ENCODE measurements at regions not wholly inside any gene's neighbourhood (a gene's known extent, or its start where the extent isn't known, plus 50 kb on each side); places are given as distances from the start of the nearest gene placed in this dataset.
"Not testable (repeated sequence)": the region's sequence is repeated elsewhere in the genome, so short reads cannot be mapped to it uniquely, and the experiment has no call there.

DNA sequence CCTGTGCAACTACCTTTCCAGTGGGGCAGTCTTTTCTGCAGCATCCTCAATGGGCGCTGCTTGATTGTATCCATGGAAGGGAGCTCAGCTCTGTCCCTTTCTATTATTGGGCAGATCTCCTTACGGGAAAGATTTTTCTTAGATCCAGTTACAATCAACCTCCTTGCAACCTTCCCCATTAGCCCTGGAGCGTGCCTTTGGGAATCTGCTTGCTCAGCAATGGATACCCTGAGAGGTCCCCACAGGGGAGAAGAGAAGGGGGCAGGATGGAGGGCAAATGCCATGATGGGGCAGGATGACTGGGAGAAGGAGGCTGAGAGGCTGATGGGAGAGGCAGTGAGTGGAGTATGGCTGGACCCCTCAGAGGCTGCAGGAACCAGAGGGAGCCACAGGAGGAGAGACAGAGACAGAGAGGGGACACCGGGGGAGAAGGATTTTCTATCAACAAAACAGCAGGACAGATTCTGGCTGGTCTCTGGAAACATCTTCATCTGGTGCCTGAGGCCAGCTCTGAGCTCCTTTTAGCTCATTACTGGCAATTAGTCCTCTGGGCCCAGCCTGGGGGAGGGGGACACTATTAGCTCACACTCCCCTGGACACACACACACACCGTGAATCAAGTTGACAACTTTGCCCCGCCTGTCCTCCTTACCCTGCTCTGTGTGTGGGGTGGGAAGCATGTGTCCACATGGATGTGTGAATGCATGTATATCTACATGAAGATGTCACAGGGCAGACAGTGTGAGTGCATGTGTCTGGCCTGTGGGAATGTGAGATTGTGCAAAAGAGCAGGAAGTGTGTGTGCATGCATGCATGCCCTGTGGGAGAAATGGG, 80.8 kb upstream of the PAX2 start:
- no peak for TF ChIP-seq ZFX (IDR thresholded peaks at IDR 0.05; ENCODE audit: borderline replicate concordance)
- TF ChIP-seq, protein P1, sequence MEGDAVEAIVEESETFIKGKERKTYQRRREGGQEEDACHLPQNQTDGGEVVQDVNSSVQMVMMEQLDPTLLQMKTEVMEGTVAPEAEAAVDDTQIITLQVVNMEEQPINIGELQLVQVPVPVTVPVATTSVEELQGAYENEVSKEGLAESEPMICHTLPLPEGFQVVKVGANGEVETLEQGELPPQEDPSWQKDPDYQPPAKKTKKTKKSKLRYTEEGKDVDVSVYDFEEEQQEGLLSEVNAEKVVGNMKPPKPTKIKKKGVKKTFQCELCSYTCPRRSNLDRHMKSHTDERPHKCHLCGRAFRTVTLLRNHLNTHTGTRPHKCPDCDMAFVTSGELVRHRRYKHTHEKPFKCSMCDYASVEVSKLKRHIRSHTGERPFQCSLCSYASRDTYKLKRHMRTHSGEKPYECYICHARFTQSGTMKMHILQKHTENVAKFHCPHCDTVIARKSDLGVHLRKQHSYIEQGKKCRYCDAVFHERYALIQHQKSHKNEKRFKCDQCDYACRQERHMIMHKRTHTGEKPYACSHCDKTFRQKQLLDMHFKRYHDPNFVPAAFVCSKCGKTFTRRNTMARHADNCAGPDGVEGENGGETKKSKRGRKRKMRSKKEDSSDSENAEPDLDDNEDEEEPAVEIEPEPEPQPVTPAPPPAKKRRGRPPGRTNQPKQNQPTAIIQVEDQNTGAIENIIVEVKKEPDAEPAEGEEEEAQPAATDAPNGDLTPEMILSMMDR (IDR thresholded peaks at IDR 0.05): no peak

DNA sequence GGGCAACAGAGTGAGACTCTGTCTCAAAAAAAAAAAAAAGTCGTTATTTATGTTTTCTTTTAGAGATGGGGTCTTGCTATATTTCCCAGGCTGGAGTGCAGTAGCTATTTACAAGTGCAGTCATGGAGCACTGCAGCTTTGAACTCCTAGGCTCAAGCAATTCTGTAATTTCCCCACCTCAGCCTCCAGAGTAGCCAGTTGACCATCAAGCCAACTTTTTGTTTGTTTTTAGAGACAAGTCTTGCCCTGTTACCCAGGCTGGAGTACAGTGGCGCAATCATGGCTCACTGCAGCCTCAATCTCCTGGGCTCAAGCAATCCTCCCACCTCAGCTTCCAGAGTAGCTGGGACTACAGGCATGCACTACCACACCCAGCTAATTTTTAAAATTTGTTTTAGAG, 78.7 kb upstream of the PAX2 start:
- H3K27ac ChIP-seq: not testable (repeated sequence)

More for the DNA sequence above, 80.8 kb upstream of the PAX2 start:
- no peak overlapping the region for H3K27ac ChIP-seq

DNA sequence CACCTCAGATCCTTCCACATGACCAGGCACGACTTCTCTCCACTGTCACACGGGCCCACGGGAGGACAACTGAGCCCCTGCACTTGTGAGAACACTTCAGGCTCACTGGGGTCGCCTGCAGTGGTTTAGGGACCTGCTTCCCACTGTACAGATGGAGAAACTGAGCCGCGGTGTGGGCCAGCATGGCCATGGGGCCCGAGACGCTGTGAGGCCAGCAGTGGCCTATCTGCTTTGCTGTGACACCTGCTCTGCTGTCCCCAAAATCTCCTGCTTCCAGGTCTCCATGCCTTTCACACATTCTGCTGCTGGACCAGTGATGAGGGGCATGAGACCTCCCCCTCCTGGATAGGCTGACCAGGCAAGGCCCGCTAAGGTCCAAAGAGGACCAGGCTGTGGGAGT, 75.8 kb upstream of the PAX2 start:
- no peak for TF ChIP-seq ZFX (IDR thresholded peaks at IDR 0.05; ENCODE audit: borderline replicate concordance)
- TF ChIP-seq, protein P1 (IDR thresholded peaks at IDR 0.05): no peak

GRCh38 chr10:100670368-100670767, 75.0 kb upstream of the PAX2 start:
- no peak for TF ChIP-seq ZFX (IDR thresholded peaks at IDR 0.05; ENCODE audit: borderline replicate concordance)
- TF ChIP-seq, protein P1 (IDR thresholded peaks at IDR 0.05): no peak
- no peak overlapping the region for H3K27ac ChIP-seq

More for the DNA sequence above, 75.8 kb upstream of the PAX2 start:
- no peak overlapping the region for H3K27ac ChIP-seq

DNA sequence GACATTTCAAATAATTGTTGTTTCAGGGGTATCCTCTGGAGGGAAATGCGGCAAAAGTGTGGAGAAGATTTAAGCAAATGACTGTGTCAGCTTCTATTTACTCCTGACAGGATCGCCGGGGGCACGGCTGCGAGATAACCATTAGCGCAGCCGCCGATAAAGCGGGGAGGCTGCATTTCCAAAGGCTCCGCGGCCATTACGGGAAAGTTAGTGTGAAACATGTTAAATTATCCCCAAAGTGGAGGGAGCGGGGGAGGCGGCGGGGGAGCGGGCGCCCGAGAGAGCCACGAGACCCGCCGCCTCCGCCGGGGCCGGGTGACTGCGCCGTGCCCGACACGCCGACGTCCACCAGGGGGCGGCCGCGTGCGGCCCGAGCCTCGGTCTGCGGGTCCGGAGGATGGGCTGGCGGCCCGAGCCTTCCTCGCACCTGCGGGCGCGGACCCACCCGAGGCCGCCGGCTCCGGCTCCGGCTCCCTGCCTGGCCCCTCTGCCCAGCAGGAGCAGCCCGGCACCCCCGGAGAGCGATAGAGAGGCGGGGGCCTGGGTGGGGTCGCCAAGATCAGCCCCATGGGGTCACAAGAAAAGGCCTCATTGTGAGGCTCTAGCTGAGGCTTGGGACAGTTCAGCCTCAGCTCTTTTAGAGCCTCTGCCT, 74.4 kb upstream of the PAX2 start:
- no peak overlapping the region for H3K27ac ChIP-seq
- TF ChIP-seq, protein P1 (IDR thresholded peaks at IDR 0.05): peak; percentile 98
- TF ChIP-seq ZFX (IDR thresholded peaks at IDR 0.05; ENCODE audit: borderline replicate concordance): no peak

DNA sequence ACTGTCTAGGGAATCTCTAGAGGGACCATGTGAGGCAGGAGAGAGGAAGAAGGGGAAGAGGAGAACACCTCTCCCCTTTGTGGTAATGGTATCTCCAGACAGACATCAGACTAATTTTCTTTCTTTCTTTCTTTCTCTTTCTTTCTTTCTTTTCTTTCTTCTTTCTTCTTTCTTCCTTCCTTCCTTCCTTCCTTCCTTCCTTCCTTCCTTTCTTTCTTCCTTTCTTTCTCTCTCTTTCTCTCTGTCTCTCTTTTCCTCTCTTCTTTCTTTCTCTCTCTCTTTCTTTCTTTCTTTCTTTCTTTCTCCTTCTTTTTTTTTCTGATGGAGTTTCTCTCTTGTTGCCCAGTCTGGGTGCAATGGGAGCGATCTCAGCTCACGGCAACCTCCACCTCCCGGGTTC, 73.2 kb upstream of the PAX2 start:
- no peak overlapping the region for H3K27ac ChIP-seq
- no peak for TF ChIP-seq ZFX (IDR thresholded peaks at IDR 0.05; ENCODE audit: borderline replicate concordance)
- TF ChIP-seq, protein P1 (IDR thresholded peaks at IDR 0.05): no peak

DNA sequence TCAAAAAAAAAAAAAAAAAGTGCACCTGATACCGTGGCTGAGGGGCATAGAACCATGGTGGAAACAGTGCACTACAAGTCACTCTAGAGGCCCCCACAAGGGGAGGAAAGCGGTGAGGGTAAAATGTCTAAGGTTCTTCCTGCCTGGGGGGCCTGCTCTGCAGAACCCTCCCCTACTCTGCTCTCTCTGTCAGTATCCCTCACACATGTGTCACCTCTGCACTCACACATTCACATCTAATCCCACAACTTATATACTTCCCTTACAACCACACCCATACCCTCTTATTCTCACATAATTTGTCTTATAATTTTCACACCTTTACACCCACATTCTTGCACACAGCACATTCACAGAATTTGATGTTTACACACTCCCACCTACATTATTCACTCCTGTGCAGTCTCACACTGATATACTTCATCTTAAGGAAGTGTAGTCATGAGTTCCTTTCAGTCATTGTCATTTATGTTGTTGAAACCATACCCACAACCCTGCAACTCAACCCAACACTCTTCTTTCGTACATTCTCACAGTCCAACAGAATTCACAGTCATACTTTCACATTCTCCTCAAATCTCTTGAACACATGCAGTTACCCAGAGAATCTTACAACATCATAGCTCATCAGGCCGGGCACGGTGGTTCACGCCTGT, 68.0 kb upstream of the PAX2 start:
- TF ChIP-seq, protein P1 (IDR thresholded peaks at IDR 0.05): no peak
- TF ChIP-seq ZFX (IDR thresholded peaks at IDR 0.05; ENCODE audit: borderline replicate concordance): no peak
- H3K27ac ChIP-seq: no peak overlapping the region
